ENCODE measurements at regions not wholly inside any gene's neighbourhood (a gene's known extent, or its start where the extent isn't known, plus 50 kb on each side); places are given as distances from the start of the nearest gene placed in this dataset.

- no peak overlapping the region for H3K4me2 ChIP-seq (ENCODE audit: low read depth, low read length)
- H2BK5ac ChIP-seq (ENCODE audit: low read depth, low read length, poor library complexity, severe bottlenecking), result no peak overlapping the region
- no peaks in the 10 kb centered on the region for H3K27me3 ChIP-seq (ENCODE audit: control insufficient read depth, insufficient read depth, low read length)
- H2AFZ ChIP-seq (replicated peaks; ENCODE audit: low read length, poor library complexity), result no peak overlapping the region
- ChIA-PET CTCF (no interaction called here), POLR2A (ENCODE audit: unreplicated experiment) (no interaction called here)
- H4K20me1 ChIP-seq (ENCODE audit: insufficient read depth, low read length), result no peaks in the 10 kb centered on the region
- H2AK5ac ChIP-seq (ENCODE audit: low read depth, low read length), result no peak overlapping the region
- H2BK15ac ChIP-seq (ENCODE audit: low read depth, low read length), result no peak overlapping the region
- no peak overlapping the region for H2AK9ac ChIP-seq (replicated peaks; ENCODE audit: low read depth, low read length, poor library complexity)
- no TSS peak for BruUV-seq (replicated peaks)
- H2BK20ac ChIP-seq (ENCODE audit: low read depth, low read length), result no peak overlapping the region
- no peak overlapping the region for H4K91ac ChIP-seq (ENCODE audit: insufficient read depth, low read depth, low read length)
- no peak overlapping the region for H3K14ac ChIP-seq (replicated peaks; ENCODE audit: low read depth, low read length)
- H3K9me3 ChIP-seq (ENCODE audit: control insufficient read depth, insufficient read depth, low read length), result no peaks in the 10 kb centered on the region
- no peak overlapping the region for H3K27ac ChIP-seq (ENCODE audit: insufficient read depth, low read length)
- no peaks in the 10 kb centered on the region for H3K9me1 ChIP-seq (ENCODE audit: insufficient read depth, low read length)
- TF ChIP-seq, protein P1, sequence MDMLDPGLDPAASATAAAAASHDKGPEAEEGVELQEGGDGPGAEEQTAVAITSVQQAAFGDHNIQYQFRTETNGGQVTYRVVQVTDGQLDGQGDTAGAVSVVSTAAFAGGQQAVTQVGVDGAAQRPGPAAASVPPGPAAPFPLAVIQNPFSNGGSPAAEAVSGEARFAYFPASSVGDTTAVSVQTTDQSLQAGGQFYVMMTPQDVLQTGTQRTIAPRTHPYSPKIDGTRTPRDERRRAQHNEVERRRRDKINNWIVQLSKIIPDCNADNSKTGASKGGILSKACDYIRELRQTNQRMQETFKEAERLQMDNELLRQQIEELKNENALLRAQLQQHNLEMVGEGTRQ (IDR thresholded peaks at IDR 0.05; ENCODE audit: low read depth, low read length), result no peak
- no peak for TF ChIP-seq NFE2L2 (IDR thresholded peaks at IDR 0.05; ENCODE audit: low read depth, low read length)
- TF ChIP-seq RAD21 (IDR thresholded peaks at IDR 0.05; ENCODE audit: low read length), result no peak
- no peak for TF ChIP-seq MAZ (IDR thresholded peaks at IDR 0.05; ENCODE audit: borderline replicate concordance, low read depth, low read length)
- no peak for TF ChIP-seq ELK1 (IDR thresholded peaks at IDR 0.05; ENCODE audit: borderline replicate concordance, low read depth, low read length)
- no peak for TF ChIP-seq BHLHE40 (IDR thresholded peaks at IDR 0.05; ENCODE audit: low read depth, low read length)
- no peak for TF ChIP-seq FOS (IDR thresholded peaks at IDR 0.05; ENCODE audit: low read depth, low read length)
- no peak for TF ChIP-seq POLR2A (IDR thresholded peaks at IDR 0.05; ENCODE audit: low read depth, low read length)
- TF ChIP-seq RFX5 (IDR thresholded peaks at IDR 0.05; ENCODE audit: low read depth, low read length), result no peak
- TF ChIP-seq, protein P2, sequence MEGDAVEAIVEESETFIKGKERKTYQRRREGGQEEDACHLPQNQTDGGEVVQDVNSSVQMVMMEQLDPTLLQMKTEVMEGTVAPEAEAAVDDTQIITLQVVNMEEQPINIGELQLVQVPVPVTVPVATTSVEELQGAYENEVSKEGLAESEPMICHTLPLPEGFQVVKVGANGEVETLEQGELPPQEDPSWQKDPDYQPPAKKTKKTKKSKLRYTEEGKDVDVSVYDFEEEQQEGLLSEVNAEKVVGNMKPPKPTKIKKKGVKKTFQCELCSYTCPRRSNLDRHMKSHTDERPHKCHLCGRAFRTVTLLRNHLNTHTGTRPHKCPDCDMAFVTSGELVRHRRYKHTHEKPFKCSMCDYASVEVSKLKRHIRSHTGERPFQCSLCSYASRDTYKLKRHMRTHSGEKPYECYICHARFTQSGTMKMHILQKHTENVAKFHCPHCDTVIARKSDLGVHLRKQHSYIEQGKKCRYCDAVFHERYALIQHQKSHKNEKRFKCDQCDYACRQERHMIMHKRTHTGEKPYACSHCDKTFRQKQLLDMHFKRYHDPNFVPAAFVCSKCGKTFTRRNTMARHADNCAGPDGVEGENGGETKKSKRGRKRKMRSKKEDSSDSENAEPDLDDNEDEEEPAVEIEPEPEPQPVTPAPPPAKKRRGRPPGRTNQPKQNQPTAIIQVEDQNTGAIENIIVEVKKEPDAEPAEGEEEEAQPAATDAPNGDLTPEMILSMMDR (conservative IDR thresholded peaks at IDR 0.05; ENCODE audit: low read depth, low read length), result no peak
- TF ChIP-seq CHD1 (IDR thresholded peaks at IDR 0.05; ENCODE audit: low read depth, low read length), result no peak
- no peak for TF ChIP-seq SMC3 (IDR thresholded peaks at IDR 0.05; ENCODE audit: low read depth, low read length)
- TF ChIP-seq RCOR1 (IDR thresholded peaks at IDR 0.05; ENCODE audit: insufficient replicate concordance, low read length), result no peak
- TF ChIP-seq CEBPB (IDR thresholded peaks at IDR 0.05; ENCODE audit: low read depth, low read length), result no peak
- TF ChIP-seq MXI1 (IDR thresholded peaks at IDR 0.05; ENCODE audit: borderline replicate concordance, low read depth, low read length), result no peak
- TF ChIP-seq MAFK (IDR thresholded peaks at IDR 0.05; ENCODE audit: low read depth, low read length), result no peak
- DNase-seq (no peak), ATAC-seq (ENCODE audit: low read depth) (no peak)
- H3K23ac ChIP-seq (ENCODE audit: low read depth, low read length), result no peak overlapping the region
- no peak overlapping the region for H4K8ac ChIP-seq (ENCODE audit: low read depth in 2 of 2, low read length in 2 of 2)
- H3K4ac ChIP-seq (ENCODE audit: low read depth, low read length), result no peak overlapping the region
- H2BK120ac ChIP-seq (ENCODE audit: low read depth, low read length), result no peak overlapping the region
- H3K18ac ChIP-seq (ENCODE audit: low read depth, low read length), result no peak overlapping the region
- no peaks in the 10 kb centered on the region for H3K79me1 ChIP-seq (ENCODE audit: low read depth in 1 of 2, low read length in 2 of 2)
- intact Hi-C loops (cut with micrococcal nuclease), result no loop called here
- dilution Hi-C loops (cut with HindIII; ENCODE audit: low sequenced_read_pairs, unreplicated experiment), result no loop called here
- H3K56ac ChIP-seq (ENCODE audit: extremely low read depth, insufficient read depth, low read length), result no peak overlapping the region
- H3K4me3 ChIP-seq (ENCODE audit: insufficient read depth, low read depth, low read length), result no peak overlapping the region
- no peaks in the 10 kb centered on the region for H3K4me1 ChIP-seq (ENCODE audit: control insufficient read depth, insufficient read depth, low read length)
- H3K36me3 ChIP-seq (ENCODE audit: control insufficient read depth, insufficient read depth, low read length), result no peaks in the 10 kb centered on the region
- WGBS, 2 experiments (ENCODE audit: extremely low coverage in 2 of 2, insufficient read length in 1 of 2), result 40% methylated on average over 2 of the region's 2 CpGs; no CpG with 5 or more reads in 1 of the 2 experiments
- no peak overlapping the region for H3K9ac ChIP-seq (ENCODE audit: low read depth, low read length)
- in situ Hi-C loops (cut with MboI; ENCODE audit: low sequenced_read_pairs), result no loop called here
- no peak overlapping the region for H4K5ac ChIP-seq (ENCODE audit: low read depth, low read length)
Observed at GRCh38 chrX:127011629-127012028, 192.1 kb downstream of the PRR32 start.
